ENCODE measurements at regions not wholly inside any gene's neighbourhood (a gene's known extent, or its start where the extent isn't known, plus 50 kb on each side); places are given as distances from the start of the nearest gene placed in this dataset.

GRCh38 chr1:63051886-63052285 is 268.0 kb downstream of the ATG4C start:
- Histone ChIP-seq H3K27ac (ENCODE audit: low read depth, low read length) (no peak overlapping the region), H3K27me3 (ENCODE audit: control insufficient read depth, insufficient read depth, low read length) (no peaks in the 10 kb centered on the region), H3K9ac (ENCODE audit: low read length) (no peak overlapping the region), H3K4me3 (ENCODE audit: low read length) (no peak overlapping the region), H3K36me3 (ENCODE audit: control insufficient read depth, insufficient read depth, low read length) (no peaks in the 10 kb centered on the region), H3K4me1 (ENCODE audit: control insufficient read depth, insufficient read depth, low read length) (no peaks in the 10 kb centered on the region)

GRCh38 chr1:63054184-63054583 is 268.2 kb upstream of the FOXD3 start:
- H3K4me1 ChIP-seq (ENCODE audit: control insufficient read depth, insufficient read depth, low read length), result no peaks in the 10 kb centered on the region
- H3K9ac ChIP-seq (ENCODE audit: low read length), result no peak overlapping the region
- H3K4me3 ChIP-seq (ENCODE audit: low read length), result no peak overlapping the region
- no peaks in the 10 kb centered on the region for H3K36me3 ChIP-seq (ENCODE audit: control insufficient read depth, insufficient read depth, low read length)
- H3K27me3 ChIP-seq (ENCODE audit: control insufficient read depth, insufficient read depth, low read length), result no peaks in the 10 kb centered on the region
- H3K27ac ChIP-seq (ENCODE audit: low read depth, low read length), result no peak overlapping the region

GRCh38 chr1:63063367-63063766 is 259.0 kb upstream of the FOXD3 start:
- H3K27ac ChIP-seq (ENCODE audit: low read depth, low read length), result no peak overlapping the region
- H3K9ac ChIP-seq (ENCODE audit: low read length), result no peak overlapping the region
- no peaks in the 10 kb centered on the region for H3K4me1 ChIP-seq (ENCODE audit: control insufficient read depth, insufficient read depth, low read length)
- no peak overlapping the region for H3K4me3 ChIP-seq (ENCODE audit: low read length)
- H3K27me3 ChIP-seq (ENCODE audit: control insufficient read depth, insufficient read depth, low read length), result no peaks in the 10 kb centered on the region
- no peaks in the 10 kb centered on the region for H3K36me3 ChIP-seq (ENCODE audit: control insufficient read depth, insufficient read depth, low read length)

- Histone ChIP-seq H3K36me3 (ENCODE audit: control insufficient read depth, insufficient read depth, low read length) (no peaks in the 10 kb centered on the region), H3K4me3 (ENCODE audit: low read length) (no peak overlapping the region), H3K4me1 (ENCODE audit: control insufficient read depth, insufficient read depth, low read length) (no peaks in the 10 kb centered on the region), H3K27ac (ENCODE audit: low read depth, low read length) (no peak overlapping the region), H3K9ac (ENCODE audit: low read length) (no peak overlapping the region), H3K27me3 (ENCODE audit: control insufficient read depth, insufficient read depth, low read length) (no peaks in the 10 kb centered on the region)
These were observed 258.2 kb upstream of the FOXD3 start for GRCh38 chr1:63064135-63064534.

GRCh38 chr1:63068626-63069025 is 253.7 kb upstream of the FOXD3 start:
- H3K4me3 ChIP-seq (ENCODE audit: low read length), result no peak overlapping the region
- no peaks in the 10 kb centered on the region for H3K36me3 ChIP-seq (ENCODE audit: control insufficient read depth, insufficient read depth, low read length)
- no peak overlapping the region for H3K9ac ChIP-seq (ENCODE audit: low read length)
- no peak overlapping the region for H3K27ac ChIP-seq (ENCODE audit: low read depth, low read length)
- H3K27me3 ChIP-seq (ENCODE audit: control insufficient read depth, insufficient read depth, low read length), result no peaks in the 10 kb centered on the region
- no peaks in the 10 kb centered on the region for H3K4me1 ChIP-seq (ENCODE audit: control insufficient read depth, insufficient read depth, low read length)

GRCh38 chr1:63069214-63069613 is 253.2 kb upstream of the FOXD3 start:
- no peak overlapping the region for H3K4me3 ChIP-seq (ENCODE audit: low read length)
- H3K27me3 ChIP-seq (ENCODE audit: control insufficient read depth, insufficient read depth, low read length), result peaks cover 4% of the 10 kb centered on the region
- H3K27ac ChIP-seq (ENCODE audit: low read depth, low read length), result no peak overlapping the region
- no peaks in the 10 kb centered on the region for H3K4me1 ChIP-seq (ENCODE audit: control insufficient read depth, insufficient read depth, low read length)
- no peaks in the 10 kb centered on the region for H3K36me3 ChIP-seq (ENCODE audit: control insufficient read depth, insufficient read depth, low read length)
- H3K9ac ChIP-seq (ENCODE audit: low read length), result no peak overlapping the region

GRCh38 chr1:63073309-63074306 is 248.8 kb upstream of the FOXD3 start:
- Histone ChIP-seq H3K36me3 (ENCODE audit: control insufficient read depth, insufficient read depth, low read length) (no peaks in the 10 kb centered on the region), H3K9ac (ENCODE audit: low read length) (no peak overlapping the region), H3K27ac (ENCODE audit: low read depth, low read length) (no peak overlapping the region), H3K27me3 (ENCODE audit: control insufficient read depth, insufficient read depth, low read length) (peaks cover 9% of the 10 kb centered on the region), H3K4me1 (ENCODE audit: control insufficient read depth, insufficient read depth, low read length) (no peaks in the 10 kb centered on the region), H3K4me3 (ENCODE audit: low read length) (peak overlapping the region; percentile 20)

- H3K27ac ChIP-seq (ENCODE audit: low read depth, low read length), result no peak overlapping the region
- H3K4me3 ChIP-seq (ENCODE audit: low read length), result no peak overlapping the region
- H3K9ac ChIP-seq (ENCODE audit: low read length), result no peak overlapping the region
These were observed 248.0 kb upstream of the FOXD3 start for GRCh38 chr1:63074321-63074720.

GRCh38 chr1:63082766-63083165 is 239.6 kb upstream of the FOXD3 start:
- H3K27me3 ChIP-seq (ENCODE audit: control insufficient read depth, insufficient read depth, low read length), result no peaks in the 10 kb centered on the region

More at GRCh38 chr1:63074321-63074720, 248.0 kb upstream of the FOXD3 start:
- Histone ChIP-seq H3K27me3 (ENCODE audit: control insufficient read depth, insufficient read depth, low read length) (peaks cover 9% of the 10 kb centered on the region), H3K36me3 (ENCODE audit: control insufficient read depth, insufficient read depth, low read length) (no peaks in the 10 kb centered on the region), H3K4me1 (ENCODE audit: control insufficient read depth, insufficient read depth, low read length) (no peaks in the 10 kb centered on the region)

GRCh38 chr1:63087966-63088365 is 234.4 kb upstream of the FOXD3 start:
- H3K27ac ChIP-seq (ENCODE audit: low read depth, low read length), result no peak overlapping the region
- H3K36me3 ChIP-seq (ENCODE audit: control insufficient read depth, insufficient read depth, low read length), result no peaks in the 10 kb centered on the region
- no peaks in the 10 kb centered on the region for H3K4me1 ChIP-seq (ENCODE audit: control insufficient read depth, insufficient read depth, low read length)
- H3K4me3 ChIP-seq (ENCODE audit: low read length), result no peak overlapping the region
- no peak overlapping the region for H3K9ac ChIP-seq (ENCODE audit: low read length)
- no peaks in the 10 kb centered on the region for H3K27me3 ChIP-seq (ENCODE audit: control insufficient read depth, insufficient read depth, low read length)

More at GRCh38 chr1:63082766-63083165, 239.6 kb upstream of the FOXD3 start:
- H3K9ac ChIP-seq (ENCODE audit: low read length), result no peak overlapping the region
- no peaks in the 10 kb centered on the region for H3K36me3 ChIP-seq (ENCODE audit: control insufficient read depth, insufficient read depth, low read length)
- no peak overlapping the region for H3K27ac ChIP-seq (ENCODE audit: low read depth, low read length)
- H3K4me1 ChIP-seq (ENCODE audit: control insufficient read depth, insufficient read depth, low read length), result no peaks in the 10 kb centered on the region
- no peak overlapping the region for H3K4me3 ChIP-seq (ENCODE audit: low read length)

- no peak overlapping the region for H3K4me3 ChIP-seq (ENCODE audit: low read length)
- H3K9ac ChIP-seq (ENCODE audit: low read length), result no peak overlapping the region
- no peaks in the 10 kb centered on the region for H3K27me3 ChIP-seq (ENCODE audit: control insufficient read depth, insufficient read depth, low read length)
- no peak overlapping the region for H3K27ac ChIP-seq (ENCODE audit: low read depth, low read length)
- H3K36me3 ChIP-seq (ENCODE audit: control insufficient read depth, insufficient read depth, low read length), result no peaks in the 10 kb centered on the region
- no peaks in the 10 kb centered on the region for H3K4me1 ChIP-seq (ENCODE audit: control insufficient read depth, insufficient read depth, low read length)
These were observed 223.2 kb upstream of the FOXD3 start for GRCh38 chr1:63099188-63099587.

- H3K27me3 ChIP-seq (ENCODE audit: control insufficient read depth, insufficient read depth, low read length), result no peaks in the 10 kb centered on the region
- no peak overlapping the region for H3K9ac ChIP-seq (ENCODE audit: low read length)
- H3K36me3 ChIP-seq (ENCODE audit: control insufficient read depth, insufficient read depth, low read length), result no peaks in the 10 kb centered on the region
- H3K27ac ChIP-seq (ENCODE audit: low read depth, low read length), result no peak overlapping the region
- no peaks in the 10 kb centered on the region for H3K4me1 ChIP-seq (ENCODE audit: control insufficient read depth, insufficient read depth, low read length)
- no peak overlapping the region for H3K4me3 ChIP-seq (ENCODE audit: low read length)
These were observed 221.0 kb upstream of the FOXD3 start for GRCh38 chr1:63101336-63101735.

- no peak overlapping the region for H3K4me3 ChIP-seq (ENCODE audit: low read length)
- no peak overlapping the region for H3K27ac ChIP-seq (ENCODE audit: low read depth, low read length)
- H3K27me3 ChIP-seq (ENCODE audit: control insufficient read depth, insufficient read depth, low read length), result no peaks in the 10 kb centered on the region
- no peak overlapping the region for H3K9ac ChIP-seq (ENCODE audit: low read length)
- H3K36me3 ChIP-seq (ENCODE audit: control insufficient read depth, insufficient read depth, low read length), result no peaks in the 10 kb centered on the region
- H3K4me1 ChIP-seq (ENCODE audit: control insufficient read depth, insufficient read depth, low read length), result no peaks in the 10 kb centered on the region
These were observed 218.7 kb upstream of the FOXD3 start for GRCh38 chr1:63103682-63104081.

Data from rectal smooth muscle tissue (tissue), 1 donor.